CD4-positive, alpha-beta T cell (primary cell): ENCODE measurements at regions not wholly inside any gene's neighbourhood (a gene's known extent, or its start where the extent isn't known, plus 50 kb on each side); places are given as distances from the start of the nearest gene placed in this dataset.
"Not testable (repeated sequence)": the region's sequence is repeated elsewhere in the genome, so short reads cannot be mapped to it uniquely, and the experiment has no call there.

Source experiments
- ATAC-seq: fragments of 200-7000 bp; cut with Tn5 transposase; one replicate; pipeline ENCODE4 v1.10.0; 2022; ENCODE audit warnings: mild to moderate bottlenecking; ENCODE audit not compliant: poor library complexity
- CTCF ChIA-PET: fragments of 350-600 bp; sonication (Branson Sonifier 250); formaldehyde crosslinking; loops from one replicate; lab custom pipeline; 2021; ENCODE audit warnings: antibody characterized with exemption, inconsistent platforms; lab: Charles Lee
- POLR2A ChIA-PET: fragments of 350-600 bp; sonication (Branson Sonifier 250); formaldehyde crosslinking; loops from one replicate; lab custom pipeline; 2021; ENCODE audit warnings: antibody characterized with exemption, inconsistent platforms; lab: Charles Lee
- DNase-seq, 14 experiments: peaks; one replicate each; pipeline ENCODE4 v3.0.0-alpha.2; 2013 to 2020; ENCODE audit warnings: mixed read lengths in 2 of 14
- H3K27ac ChIP-seq, 2 donors: one replicate each; pipeline versions ENCODE4 v1.5.1 to v1.7.0; 2013; ENCODE audit warnings: low read length in 2 of 2, low read depth in 1 of 2, mild to moderate bottlenecking in 1 of 2
- H3K27me3 ChIP-seq, 2 experiments: 1 replicate in 1 of 2; 2 replicates in 1 of 2; pipeline versions ENCODE4 v1.6.1 to v1.7.0; 2013; ENCODE audit warnings: low read length in 2 of 2, control low read depth in 1 of 2, mild to moderate bottlenecking in 1 of 2, moderate library complexity in 1 of 2; ENCODE audit not compliant: insufficient read depth in 2 of 2, control insufficient read depth in 1 of 2
- H3K36me3 ChIP-seq: one replicate; pipeline ENCODE4 v1.6.1; 2013; ENCODE audit warnings: low read length, control low read depth; ENCODE audit not compliant: insufficient read depth
- H3K4me1 ChIP-seq: one replicate; pipeline ENCODE4 v1.6.1; 2013; ENCODE audit warnings: low read length, control low read depth; ENCODE audit not compliant: insufficient read depth
- H3K4me3 ChIP-seq: one replicate; pipeline ENCODE4 v1.5.1; 2013; ENCODE audit warnings: mild to moderate bottlenecking, low read length, moderate library complexity
- H3K9me3 ChIP-seq, 2 experiments: 1 replicate in 1 of 2; 2 replicates in 1 of 2; pipeline versions ENCODE4 v1.6.1 to v1.7.0; 2013; ENCODE audit warnings: low read length in 2 of 2, mild to moderate bottlenecking in 2 of 2, control low read depth in 1 of 2, moderate library complexity in 1 of 2; ENCODE audit not compliant: control insufficient read depth in 1 of 2, insufficient read depth in 1 of 2
- H3K27ac Mint-ChIP-seq: one replicate; pipeline ENCODE4 v1.8.0; 2020; ENCODE audit warnings: mixed read lengths
- H3K27me3 Mint-ChIP-seq: one replicate; pipeline ENCODE4 v1.8.0; 2021; ENCODE audit warnings: mixed read lengths
- H3K36me3 Mint-ChIP-seq: one replicate; pipeline ENCODE4 v1.8.0; 2021; ENCODE audit warnings: low read depth, mixed read lengths
- H3K4me1 Mint-ChIP-seq: one replicate; pipeline ENCODE4 v1.8.0; 2021; ENCODE audit warnings: low read depth, mixed read lengths
- H3K4me3 Mint-ChIP-seq: one replicate; pipeline ENCODE4 v1.8.0; 2020; ENCODE audit warnings: mild to moderate bottlenecking, mixed read lengths
- H3K9me3 Mint-ChIP-seq: one replicate; pipeline ENCODE4 v1.8.0; 2020; ENCODE audit warnings: mixed read lengths
- intact Hi-C, 2 experiments: fragments of 100-400 bp; cut with DNase I in 1 of 2; cut with micrococcal nuclease in 1 of 2; formaldehyde crosslinking; loops; one replicate each; pipeline versions ENCODE4 v1.15.1 to v1.9.0; 2023 to 2025; cut with DNase I, micrococcal nuclease
- TF ChIP-seq, protein P1 (sequence below): fragments of 200-600 bp; IDR thresholded peaks from one replicate; pipeline ENCODE4 v1.8.0; 2022; ENCODE audit warnings: antibody characterized with exemption, mild to moderate bottlenecking

GRCh38 chr2:53509831-53510388 is 257.7 kb upstream of the CHAC2 start:
- TF ChIP-seq, protein P1, sequence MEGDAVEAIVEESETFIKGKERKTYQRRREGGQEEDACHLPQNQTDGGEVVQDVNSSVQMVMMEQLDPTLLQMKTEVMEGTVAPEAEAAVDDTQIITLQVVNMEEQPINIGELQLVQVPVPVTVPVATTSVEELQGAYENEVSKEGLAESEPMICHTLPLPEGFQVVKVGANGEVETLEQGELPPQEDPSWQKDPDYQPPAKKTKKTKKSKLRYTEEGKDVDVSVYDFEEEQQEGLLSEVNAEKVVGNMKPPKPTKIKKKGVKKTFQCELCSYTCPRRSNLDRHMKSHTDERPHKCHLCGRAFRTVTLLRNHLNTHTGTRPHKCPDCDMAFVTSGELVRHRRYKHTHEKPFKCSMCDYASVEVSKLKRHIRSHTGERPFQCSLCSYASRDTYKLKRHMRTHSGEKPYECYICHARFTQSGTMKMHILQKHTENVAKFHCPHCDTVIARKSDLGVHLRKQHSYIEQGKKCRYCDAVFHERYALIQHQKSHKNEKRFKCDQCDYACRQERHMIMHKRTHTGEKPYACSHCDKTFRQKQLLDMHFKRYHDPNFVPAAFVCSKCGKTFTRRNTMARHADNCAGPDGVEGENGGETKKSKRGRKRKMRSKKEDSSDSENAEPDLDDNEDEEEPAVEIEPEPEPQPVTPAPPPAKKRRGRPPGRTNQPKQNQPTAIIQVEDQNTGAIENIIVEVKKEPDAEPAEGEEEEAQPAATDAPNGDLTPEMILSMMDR, result no peak
- Mint-ChIP-seq H3K4me1 (no peaks in the 10 kb centered on the region), H3K27me3 (peaks cover 9% of the 10 kb centered on the region), H3K9me3 (no peaks in the 10 kb centered on the region), H3K4me3 (no peak overlapping the region), H3K27ac (no peak overlapping the region), H3K36me3 (no peaks in the 10 kb centered on the region)
- Histone ChIP-seq H3K4me3 (no peak overlapping the region), H3K27me3 (no peaks in the 10 kb centered on the region), H3K4me1 (no peaks in the 10 kb centered on the region), H3K27ac (no peak overlapping the region), H3K36me3 (no peaks in the 10 kb centered on the region), H3K9me3 (no peaks in the 10 kb centered on the region)
- intact Hi-C loops, result no loop called here
- CTCF ChIA-PET, result no interaction called here
- ATAC-seq, result no peak
- POLR2A ChIA-PET, result no interaction called here
- DNase-seq, result no peak

DNA sequence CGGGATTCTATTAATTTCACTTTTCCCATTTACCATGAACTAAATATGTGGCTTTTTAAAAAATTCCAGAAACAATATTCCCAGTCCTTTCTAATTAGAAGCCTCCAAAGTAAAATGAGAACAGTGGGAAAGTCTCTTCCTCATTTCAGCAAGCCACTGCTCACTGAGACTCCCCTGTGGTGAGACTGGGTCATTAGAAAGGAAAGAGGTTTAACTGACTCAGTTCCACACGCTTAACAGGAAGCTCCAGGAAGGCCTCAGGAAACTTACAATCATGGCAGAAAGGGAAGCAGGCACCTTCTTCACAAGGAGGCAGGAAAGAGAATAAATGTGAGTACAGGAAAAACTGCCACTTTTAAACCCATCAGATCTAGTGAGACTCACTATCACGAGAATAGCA is 258.9 kb upstream of the CHAC2 start:
- ATAC-seq (no peak), DNase-seq (no peak)
- Mint-ChIP-seq H3K9me3 (no peaks in the 10 kb centered on the region), H3K4me1 (no peaks in the 10 kb centered on the region), H3K27ac (no peak overlapping the region), H3K36me3 (no peaks in the 10 kb centered on the region), H3K27me3 (peaks cover 13% of the 10 kb centered on the region), H3K4me3 (no peak overlapping the region)
- H3K4me1 ChIP-seq, result no peaks in the 10 kb centered on the region
- H3K27me3 ChIP-seq, result no peaks in the 10 kb centered on the region
- no peaks in the 10 kb centered on the region for H3K9me3 ChIP-seq
- TF ChIP-seq, protein P1, result no peak
- H3K36me3 ChIP-seq, result no peaks in the 10 kb centered on the region
- H3K27ac ChIP-seq, result no peak overlapping the region
- CTCF ChIA-PET, result no interaction called here
- no peak overlapping the region for H3K4me3 ChIP-seq
- intact Hi-C loops, result no loop called here
- POLR2A ChIA-PET, result no interaction called here

GRCh38 chr2:53507070-53507469 is 260.5 kb upstream of the CHAC2 start:
- H3K4me3 Mint-ChIP-seq, H3K4me1 Mint-ChIP-seq, H3K27me3 ChIP-seq, H3K36me3 ChIP-seq, H3K4me1 ChIP-seq, ATAC-seq, DNase-seq, H3K9me3 ChIP-seq, H3K36me3 Mint-ChIP-seq, H3K27ac Mint-ChIP-seq, intact Hi-C loops, H3K4me3 ChIP-seq, H3K9me3 Mint-ChIP-seq, POLR2A ChIA-PET, CTCF ChIA-PET, H3K27ac ChIP-seq: not testable (repeated sequence)
- H3K27me3 Mint-ChIP-seq, result peaks cover 13% of the 10 kb centered on the region

DNA sequence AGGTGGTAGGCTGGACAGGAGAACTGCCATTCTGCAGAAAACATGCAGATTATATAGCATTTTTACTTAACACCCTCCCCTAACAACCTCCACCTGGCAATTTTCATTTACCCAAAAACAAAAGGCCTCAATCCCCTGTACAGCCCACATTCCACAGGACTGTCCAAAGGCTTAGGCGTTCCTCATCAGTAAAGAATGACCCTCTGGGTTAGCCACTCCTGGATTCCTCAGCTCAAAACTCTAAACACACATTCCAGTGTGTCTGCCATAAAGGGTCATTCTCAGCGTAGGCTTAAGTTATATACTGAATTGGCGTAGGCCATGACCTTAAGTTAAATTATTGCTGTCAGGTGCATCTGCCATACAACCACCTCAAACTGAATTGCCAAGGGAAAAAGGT is 261.8 kb upstream of the CHAC2 start:
- no peaks in the 10 kb centered on the region for H3K4me1 Mint-ChIP-seq
- peaks cover 13% of the 10 kb centered on the region for H3K27me3 Mint-ChIP-seq
- TF ChIP-seq, protein P1, result no peak
- Histone ChIP-seq H3K4me3 (no peak overlapping the region), H3K9me3 (no peaks in the 10 kb centered on the region), H3K27me3 (no peaks in the 10 kb centered on the region), H3K4me1 (no peaks in the 10 kb centered on the region), H3K27ac (no peak overlapping the region), H3K36me3 (no peaks in the 10 kb centered on the region)
- H3K36me3 Mint-ChIP-seq, result no peaks in the 10 kb centered on the region
- H3K4me3 Mint-ChIP-seq, result no peak overlapping the region
- intact Hi-C loops, result no loop called here
- ChIA-PET POLR2A (no interaction called here), CTCF (no interaction called here)
- no peak overlapping the region for H3K27ac Mint-ChIP-seq
- ATAC-seq, result no peak
- H3K9me3 Mint-ChIP-seq, result no peaks in the 10 kb centered on the region
- DNase-seq, result no peak
